ENCODE measurements at regions not wholly inside any gene's neighbourhood (a gene's known extent, or its start where the extent isn't known, plus 50 kb on each side); places are given as distances from the start of the nearest gene placed in this dataset.

GRCh38 chr22:48353116-48353947 lies 1474.3 kb downstream of the BRD1 start:
- H3K4me1 ChIP-seq = no peaks in the 10 kb centered on the region
- H3K27me3 ChIP-seq = no peaks in the 10 kb centered on the region
- H3K27ac ChIP-seq = no peak overlapping the region
- no peaks in the 10 kb centered on the region for H3K36me3 ChIP-seq
- H3K9me3 ChIP-seq = no peaks in the 10 kb centered on the region
- no peak for TF ChIP-seq CTCF (IDR thresholded peaks at IDR 0.05)
- no peak overlapping the region for H3K4me3 ChIP-seq
- DNase-seq (ENCODE audit: low spot score) = no peak

GRCh38 chr22:48352086-48352911 lies 1475.4 kb downstream of the BRD1 start:
- Histone ChIP-seq H3K27me3 (no peaks in the 10 kb centered on the region), H3K4me3 (no peak overlapping the region), H3K36me3 (no peaks in the 10 kb centered on the region), H3K27ac (no peak overlapping the region), H3K4me1 (no peaks in the 10 kb centered on the region), H3K9me3 (no peaks in the 10 kb centered on the region)
- DNase-seq (ENCODE audit: low spot score) = no peak
- TF ChIP-seq CTCF (IDR thresholded peaks at IDR 0.05) = no peak

DNA sequence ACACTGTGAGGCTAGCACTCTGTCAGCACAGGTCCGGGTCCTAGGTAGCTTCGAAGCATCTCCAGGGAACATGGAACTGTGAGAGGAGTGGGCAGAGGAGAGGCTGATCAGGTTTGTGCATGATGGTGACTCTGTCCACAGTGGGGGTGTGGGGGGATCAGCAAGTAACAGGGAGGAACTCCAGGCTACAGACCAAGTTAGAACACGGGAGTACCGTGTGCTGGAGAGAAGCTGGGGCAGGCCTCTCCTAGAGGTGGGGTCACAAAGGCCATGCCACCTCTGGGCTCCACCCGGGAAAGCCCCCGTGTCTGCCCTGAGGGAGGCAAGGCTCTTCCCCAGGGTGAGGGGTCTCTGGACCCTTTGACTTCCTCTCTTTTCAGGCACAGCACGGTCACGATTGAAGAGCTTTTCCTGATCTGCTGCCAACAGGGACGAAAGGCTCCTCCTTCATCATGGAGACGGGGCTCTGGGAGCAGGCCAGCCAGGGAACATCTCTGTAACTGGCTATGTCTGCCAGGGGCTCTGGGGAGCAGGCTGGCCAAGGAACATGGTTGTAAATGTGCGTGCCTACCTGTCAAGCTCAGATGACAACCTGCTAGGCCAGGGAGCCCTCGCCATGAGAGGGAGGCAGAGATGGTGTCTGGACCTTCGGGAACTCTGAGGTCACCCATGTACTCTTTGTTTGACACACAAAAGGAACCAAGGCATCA lies 1476.1 kb downstream of the BRD1 start:
- Histone ChIP-seq H3K4me3 (no peak overlapping the region), H3K9me3 (no peaks in the 10 kb centered on the region), H3K27ac (no peak overlapping the region), H3K4me1 (no peaks in the 10 kb centered on the region), H3K27me3 (no peaks in the 10 kb centered on the region), H3K36me3 (no peaks in the 10 kb centered on the region)
- no peak for DNase-seq (ENCODE audit: low spot score)
- no peak for TF ChIP-seq CTCF (IDR thresholded peaks at IDR 0.05)

- TF ChIP-seq CTCF (IDR thresholded peaks at IDR 0.05) = no peak
- Histone ChIP-seq H3K36me3 (no peaks in the 10 kb centered on the region), H3K27me3 (no peaks in the 10 kb centered on the region), H3K4me1 (no peaks in the 10 kb centered on the region), H3K4me3 (no peak overlapping the region), H3K27ac (no peak overlapping the region), H3K9me3 (no peaks in the 10 kb centered on the region)
- DNase-seq (ENCODE audit: low spot score) = no peak
Measured at GRCh38 chr22:48350456-48350855, 1477.2 kb downstream of the BRD1 start.

GRCh38 chr22:48348855-48349254 lies 1478.8 kb downstream of the BRD1 start:
- no peaks in the 10 kb centered on the region for H3K9me3 ChIP-seq
- no peaks in the 10 kb centered on the region for H3K27me3 ChIP-seq
- H3K4me1 ChIP-seq = no peaks in the 10 kb centered on the region
- no peaks in the 10 kb centered on the region for H3K36me3 ChIP-seq
- TF ChIP-seq CTCF (IDR thresholded peaks at IDR 0.05) = no peak
- H3K4me3 ChIP-seq = no peak overlapping the region
- H3K27ac ChIP-seq = no peak overlapping the region
- DNase-seq (ENCODE audit: low spot score) = no peak

All from right atrium auricular region (tissue), 2 donors.